HG02981 (cell line): ENCODE measurements at regions not wholly inside any gene's neighbourhood (a gene's known extent, or its start where the extent isn't known, plus 50 kb on each side); places are given as distances from the start of the nearest gene placed in this dataset.
"Not testable (repeated sequence)": the region's sequence is repeated elsewhere in the genome, so short reads cannot be mapped to it uniquely, and the experiment has no call there.

Source experiments
- ATAC-seq: cut with Tn5 transposase; IDR thresholded peaks from one replicate; pipeline ENCODE4 v1.9.1; 2021; ENCODE audit warnings: mild to moderate bottlenecking, moderate library complexity; ENCODE audit not compliant: unreplicated experiment

DNA sequence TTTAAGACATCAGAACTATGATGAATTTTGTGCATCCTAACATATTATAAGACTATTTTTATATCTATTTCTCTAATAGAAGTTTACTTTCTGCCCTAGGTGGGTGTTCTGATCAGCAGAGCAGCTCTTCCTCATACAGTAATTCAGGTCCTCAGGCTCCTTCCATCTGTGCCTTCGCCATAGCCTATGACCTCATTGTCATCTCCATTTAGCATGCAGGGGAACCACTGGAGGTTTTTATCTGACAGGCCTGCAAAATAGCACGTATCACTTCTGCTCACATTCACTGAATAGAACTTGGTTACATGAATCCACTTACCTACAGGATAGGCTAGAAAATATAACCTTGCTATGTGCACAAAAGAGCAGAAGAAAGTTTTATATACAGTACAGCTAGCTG lies 159.4 kb upstream of the CCNH start:
- no peak for ATAC-seq

GRCh38 chr5:87570366-87570765 lies 157.6 kb upstream of the CCNH start:
- no peak for ATAC-seq

- ATAC-seq, result no peak
These were observed 149.3 kb upstream of the CCNH start for GRCh38 chr5:87562068-87562467.

DNA sequence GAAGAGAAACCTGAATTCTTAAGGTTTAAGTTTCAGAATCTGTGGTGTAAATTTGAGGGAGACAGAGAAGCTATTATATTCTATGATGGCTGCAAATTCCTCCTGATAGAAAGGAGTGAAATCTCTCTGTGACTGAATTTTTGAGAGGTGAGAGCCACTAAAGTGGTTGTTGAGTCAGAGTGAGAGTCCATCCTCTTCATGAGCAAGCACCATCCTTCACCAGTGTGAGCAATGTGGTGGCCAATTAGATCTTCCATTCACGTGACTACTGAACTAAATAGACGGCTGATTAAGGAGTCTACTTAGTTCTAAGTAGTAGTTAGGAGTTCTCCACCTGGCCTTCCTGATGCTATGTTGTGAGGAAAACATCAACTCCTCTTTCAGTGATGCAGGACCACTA lies 147.8 kb upstream of the CCNH start:
- ATAC-seq, result no peak

DNA sequence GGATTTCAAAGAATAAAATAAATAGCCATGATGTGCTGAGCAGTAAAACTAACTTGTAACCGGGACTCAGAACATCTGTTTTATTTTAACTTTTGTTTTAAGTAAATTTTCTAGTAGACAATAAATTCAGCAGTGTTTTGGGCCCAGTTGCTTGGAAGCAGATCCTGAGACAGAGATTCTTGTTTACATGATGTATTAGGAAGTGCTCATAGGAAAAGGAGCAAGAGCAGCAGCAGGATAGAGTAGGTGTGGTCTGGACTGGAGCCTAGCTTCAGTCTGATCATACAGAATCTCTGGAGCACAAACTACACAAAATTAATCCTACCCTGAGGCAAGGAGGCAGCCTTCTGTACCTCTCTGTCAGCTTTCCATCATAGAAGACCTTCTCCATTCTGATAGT lies 139.2 kb upstream of the CCNH start:
- ATAC-seq, result no peak

DNA sequence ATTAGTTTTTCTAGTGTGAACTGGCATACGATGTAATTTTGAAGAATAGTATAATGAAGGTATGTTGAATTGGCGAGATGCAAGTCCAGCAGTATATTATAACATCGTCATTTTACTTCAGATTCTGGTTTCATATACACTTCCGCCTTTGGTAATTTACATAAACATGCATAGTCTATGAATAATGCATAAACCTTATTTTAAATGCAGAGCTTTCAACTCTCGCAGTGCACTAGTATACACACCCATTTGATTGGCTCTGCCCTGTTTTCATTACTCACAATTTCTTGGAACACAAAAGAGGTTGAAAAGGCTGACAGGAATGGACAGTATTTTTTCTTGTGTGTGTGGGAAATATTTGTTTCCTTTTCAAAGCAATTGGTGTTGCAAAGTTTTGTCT lies 128.9 kb upstream of the CCNH start:
- ATAC-seq, result no peak

GRCh38 chr5:87541033-87541432 lies 128.3 kb upstream of the CCNH start:
- ATAC-seq, result no peak

GRCh38 chr5:87539839-87540238 lies 127.1 kb upstream of the CCNH start:
- no peak for ATAC-seq

- no peak for ATAC-seq
These were observed 123.6 kb upstream of the CCNH start for GRCh38 chr5:87536365-87536764.

- no peak for ATAC-seq
These were observed 123.0 kb upstream of the CCNH start for GRCh38 chr5:87535706-87536105.

- no peak for ATAC-seq
These were observed 116.9 kb upstream of the CCNH start for GRCh38 chr5:87529486-87530076.

GRCh38 chr5:87526131-87526530 lies 113.4 kb upstream of the CCNH start:
- ATAC-seq, result no peak

DNA sequence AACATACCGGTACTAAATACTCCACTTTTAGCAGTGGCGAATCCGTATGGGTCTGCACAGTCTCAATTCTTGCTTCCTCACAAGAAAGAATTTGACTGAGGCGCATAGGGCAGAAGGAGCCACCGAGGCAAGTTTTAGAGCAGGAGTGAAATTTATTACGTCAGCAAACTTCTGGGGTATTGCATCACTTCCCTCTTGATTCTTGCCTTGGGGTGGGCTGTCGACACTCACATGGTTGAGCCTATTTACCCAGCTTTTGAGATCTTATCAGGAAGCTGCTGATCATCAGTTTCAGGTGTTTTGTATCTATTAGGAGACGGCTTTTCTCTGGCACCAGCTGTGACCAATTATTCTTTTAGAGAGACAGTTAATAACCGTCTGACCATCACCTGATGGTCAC lies 111.5 kb upstream of the CCNH start:
- ATAC-seq, result no peak

DNA sequence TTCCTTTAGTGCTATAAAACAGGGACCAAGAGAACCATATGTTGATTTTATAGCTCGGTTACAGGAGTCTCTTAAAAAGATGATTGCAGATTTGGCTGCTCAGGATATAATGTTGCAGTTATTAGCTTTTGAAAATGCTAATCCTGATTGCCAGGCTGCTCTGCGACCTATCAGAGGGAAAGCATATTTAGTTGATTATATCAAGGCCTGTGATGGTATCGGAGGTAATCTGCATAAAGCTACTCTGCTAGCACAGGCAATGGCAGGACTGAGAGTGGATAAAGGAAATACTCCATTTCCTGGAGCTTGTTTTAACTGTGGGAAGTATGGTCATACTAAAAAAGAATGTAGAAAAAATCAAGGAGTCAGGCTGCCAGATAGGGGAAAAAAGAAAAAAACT lies 99.0 kb upstream of the CCNH start:
- not testable (repeated sequence) for ATAC-seq

GRCh38 chr5:87503004-87503403 lies 90.3 kb upstream of the CCNH start:
- ATAC-seq, result no peak

- ATAC-seq, result no peak
These were observed 87.0 kb upstream of the CCNH start for GRCh38 chr5:87499478-87500410.
